ENCODE measurements at regions not wholly inside any gene's neighbourhood (a gene's known extent, or its start where the extent isn't known, plus 50 kb on each side); places are given as distances from the start of the nearest gene placed in this dataset.

- TF ChIP-seq TARDBP (IDR thresholded peaks at IDR 0.05) (no peak), FOXK2 (IDR thresholded peaks at IDR 0.05) (no peak), NFRKB (IDR thresholded peaks at IDR 0.05) (no peak), HDGF (IDR thresholded peaks at IDR 0.05; ENCODE audit: borderline replicate concordance) (no peak), FOXA1 (IDR thresholded peaks at IDR 0.05) (no peak), LEF1 (IDR thresholded peaks at IDR 0.05; ENCODE audit: borderline replicate concordance) (no peak), SP1 (IDR thresholded peaks at IDR 0.05) (no peak), PKNOX1 (IDR thresholded peaks at IDR 0.05) (no peak), L3MBTL2 (conservative IDR thresholded peaks at IDR 0.05) (no peak), SUZ12 (IDR thresholded peaks at IDR 0.05) (no peak), ELF4 (IDR thresholded peaks at IDR 0.05) (no peak), BHLHE40 (IDR thresholded peaks at IDR 0.05; ENCODE audit: borderline replicate concordance) (no peak)
Measured at GRCh38 chr1:219317762-219318353, 144.2 kb downstream of the LYPLAL1 start.

All from HEK293T (cell line).